ENCODE measurements at regions not wholly inside any gene's neighbourhood (a gene's known extent, or its start where the extent isn't known, plus 50 kb on each side); places are given as distances from the start of the nearest gene placed in this dataset.

- no peak overlapping the region for H3K4me3 ChIP-seq
- no peak for DNase-seq
- in situ Hi-C loops (cut with MboI; ENCODE audit: low sequenced_read_pairs in 4 of 4) (no loop called here), intact Hi-C loops (cut with DNase I; ENCODE audit: low total_unique reads) (no loop called here)
- no peaks in the 10 kb centered on the region for H3K36me3 ChIP-seq
- no peaks in the 10 kb centered on the region for H3K9me3 ChIP-seq
- H3K4me1 ChIP-seq = no peaks in the 10 kb centered on the region
- TF ChIP-seq POLR2A (IDR thresholded peaks at IDR 0.05) (no peak), CTCF (IDR thresholded peaks at IDR 0.05 in 4 of 5, conservative IDR thresholded peaks at IDR 0.05 in 1 of 5) (no peak)
- no peaks in the 10 kb centered on the region for H3K27me3 ChIP-seq
- ATAC-seq = no peak
- no peak overlapping the region for H3K27ac ChIP-seq
Measured at GRCh38 chr18:70522183-70522680, 233.4 kb downstream of the SOCS6 start.

DNA sequence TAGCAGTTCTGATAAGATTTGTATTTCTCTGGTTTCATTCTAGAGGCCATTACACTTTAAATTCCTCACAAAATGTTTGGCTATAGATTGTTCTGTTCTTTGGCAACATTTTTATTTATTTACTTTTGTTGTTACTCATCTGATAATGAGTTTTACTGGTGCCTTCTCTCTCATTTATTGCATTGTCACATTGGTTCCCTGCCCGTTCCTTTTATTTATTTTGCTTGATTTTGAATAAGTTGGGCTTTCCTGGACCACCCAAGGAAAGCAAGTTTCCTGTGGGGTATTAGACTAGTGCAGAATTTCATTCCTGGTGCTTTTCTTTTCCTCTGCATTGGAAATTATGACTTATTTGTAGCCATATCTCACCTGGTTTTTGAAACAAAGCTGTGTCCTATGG, 232.0 kb downstream of the SOCS6 start:
- ATAC-seq (no peak), DNase-seq (no peak)
- no peaks in the 10 kb centered on the region for H3K9me3 ChIP-seq
- no peaks in the 10 kb centered on the region for H3K27me3 ChIP-seq
- TF ChIP-seq CTCF (IDR thresholded peaks at IDR 0.05 in 4 of 5, conservative IDR thresholded peaks at IDR 0.05 in 1 of 5) (no peak), POLR2A (IDR thresholded peaks at IDR 0.05) (no peak)
- H3K4me3 ChIP-seq = no peak overlapping the region
- no peaks in the 10 kb centered on the region for H3K36me3 ChIP-seq
- H3K4me1 ChIP-seq = no peaks in the 10 kb centered on the region
- intact Hi-C loops (cut with DNase I; ENCODE audit: low total_unique reads) = no loop called here
- in situ Hi-C loops (cut with MboI; ENCODE audit: low sequenced_read_pairs in 4 of 4) = no loop called here
- H3K27ac ChIP-seq = no peak overlapping the region

GRCh38 chr18:70513502-70514171, 224.8 kb downstream of the SOCS6 start:
- Histone ChIP-seq H3K4me1 (no peaks in the 10 kb centered on the region), H3K9me3 (no peaks in the 10 kb centered on the region)
- intact Hi-C loops (cut with DNase I; ENCODE audit: low total_unique reads) = no loop called here

DNA sequence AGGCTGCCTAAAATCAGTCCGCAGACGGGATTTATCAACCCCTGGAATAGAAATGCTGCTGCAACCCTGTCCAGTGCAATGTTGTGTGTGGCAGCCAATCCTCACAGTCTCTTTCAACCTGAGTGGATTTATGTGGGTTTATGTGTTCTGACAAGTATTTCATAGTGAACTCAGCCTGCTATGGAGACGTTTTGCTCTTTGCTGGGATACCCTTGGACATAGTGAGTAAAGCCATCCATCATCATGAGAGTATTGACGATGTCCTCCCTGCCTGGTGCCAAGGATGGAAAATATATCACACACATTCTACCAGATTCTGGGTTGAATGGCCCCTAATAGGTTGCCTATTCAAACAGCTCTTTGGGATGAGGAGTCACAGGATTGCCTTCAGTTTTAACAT, 219.1 kb downstream of the SOCS6 start:
- ATAC-seq (no peak), DNase-seq (no peak)
- intact Hi-C loops (cut with DNase I; ENCODE audit: low total_unique reads) (no loop called here), in situ Hi-C loops (cut with MboI; ENCODE audit: low sequenced_read_pairs in 4 of 4) (no loop called here)
- Histone ChIP-seq H3K4me1 (no peaks in the 10 kb centered on the region), H3K36me3 (no peaks in the 10 kb centered on the region), H3K4me3 (no peak overlapping the region), H3K9me3 (no peaks in the 10 kb centered on the region), H3K27ac (no peak overlapping the region), H3K27me3 (no peaks in the 10 kb centered on the region)
- TF ChIP-seq POLR2A (IDR thresholded peaks at IDR 0.05) (no peak), CTCF (IDR thresholded peaks at IDR 0.05 in 4 of 5, conservative IDR thresholded peaks at IDR 0.05 in 1 of 5) (no peak)

More at GRCh38 chr18:70513502-70514171, 224.8 kb downstream of the SOCS6 start:
- Histone ChIP-seq H3K27me3 (no peaks in the 10 kb centered on the region), H3K36me3 (no peaks in the 10 kb centered on the region), H3K4me3 (no peak overlapping the region), H3K27ac (no peak overlapping the region)
- ATAC-seq (no peak), DNase-seq (no peak)
- no peak for TF ChIP-seq CTCF (IDR thresholded peaks at IDR 0.05 in 4 of 5, conservative IDR thresholded peaks at IDR 0.05 in 1 of 5)
- TF ChIP-seq POLR2A (IDR thresholded peaks at IDR 0.05) = no peak
- in situ Hi-C loops (cut with MboI; ENCODE audit: low sequenced_read_pairs in 4 of 4) = no loop called here

DNA sequence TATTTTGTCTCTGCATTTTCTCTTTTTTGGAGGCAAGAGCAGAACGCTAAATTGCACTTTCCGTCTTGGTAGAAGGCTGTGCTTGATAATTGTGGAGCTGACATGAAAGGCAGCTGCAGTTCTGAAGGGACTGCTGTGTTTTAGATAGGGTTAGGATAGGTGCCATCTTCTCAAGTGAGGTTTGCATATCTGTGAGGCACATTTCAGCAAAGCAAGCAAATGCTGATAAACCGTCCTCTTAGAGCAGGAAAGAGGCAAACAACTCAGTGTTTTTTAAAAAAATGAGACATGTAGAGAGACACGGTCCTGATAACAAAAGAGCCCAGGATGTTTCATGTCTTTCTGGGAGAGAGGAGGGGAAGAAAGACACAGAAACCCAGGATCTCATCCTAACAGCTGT, 217.7 kb downstream of the SOCS6 start:
- peaks cover 0 to 3% (median 0%) of the 10 kb centered on the region in 3 donors for H3K27me3 ChIP-seq
- H3K4me1 ChIP-seq = no peaks in the 10 kb centered on the region
- H3K36me3 ChIP-seq = no peaks in the 10 kb centered on the region
- intact Hi-C loops (cut with DNase I; ENCODE audit: low total_unique reads) = no loop called here
- in situ Hi-C loops (cut with MboI; ENCODE audit: low sequenced_read_pairs in 4 of 4) = no loop called here
- no peak for DNase-seq
- no peaks in the 10 kb centered on the region for H3K9me3 ChIP-seq
- no peak overlapping the region for H3K27ac ChIP-seq
- TF ChIP-seq POLR2A (IDR thresholded peaks at IDR 0.05) (no peak), CTCF (IDR thresholded peaks at IDR 0.05 in 4 of 5, conservative IDR thresholded peaks at IDR 0.05 in 1 of 5) (no peak)
- H3K4me3 ChIP-seq = no peak overlapping the region
- no peak for ATAC-seq
